ENCODE measurements at regions not wholly inside any gene's neighbourhood (a gene's known extent, or its start where the extent isn't known, plus 50 kb on each side); places are given as distances from the start of the nearest gene placed in this dataset.

GRCh38 chr11:112650527-112650926 is 310.7 kb upstream of the NCAM1 start:
- Histone ChIP-seq H3K9me3 (ENCODE audit: insufficient read depth in 2 of 2, low read depth in 1 of 2, low read length in 1 of 2) (no peaks in the 10 kb centered on the region), H3K4me2 (ENCODE audit: insufficient read depth in 1 of 2, low read depth in 2 of 2, low read length in 2 of 2) (no peak overlapping the region), H3K4me3 (ENCODE audit: extremely low read depth in 1 of 4, insufficient read depth in 2 of 4, low read depth in 3 of 4, low read length in 4 of 4) (no peak overlapping the region), H3K23me2 (ENCODE audit: low read depth, low read length) (no peaks in the 10 kb centered on the region), H3K27ac (ENCODE audit: low read depth, low read length) (no peak overlapping the region), H3K9ac (replicated peaks in 1 of 4; ENCODE audit: extremely low read depth in 1 of 4, low read depth in 3 of 4, low read length in 3 of 4) (no peak overlapping the region), H3K4me1 (replicated peaks in 1 of 4; ENCODE audit: control insufficient read depth in 3 of 4, insufficient read depth in 4 of 4, low read length in 3 of 4) (peaks cover 0 to 4% (median 0%) of the 10 kb centered on the region in 4 experiments; a peak in 2 of 7 replicates), H3K36me3 (ENCODE audit: control insufficient read depth in 2 of 4, insufficient read depth in 4 of 4, low read length in 3 of 4) (no peaks in the 10 kb centered on the region), H2BK120ac (replicated peaks; ENCODE audit: low read depth, low read length) (no peak overlapping the region), H3K27me3 (replicated peaks in 1 of 4; ENCODE audit: control insufficient read depth in 3 of 4, extremely low read depth in 1 of 4, insufficient read depth in 3 of 4, low read length in 3 of 4) (no peaks in the 10 kb centered on the region), H2BK12ac (ENCODE audit: low read depth, low read length) (no peak overlapping the region), H3K56ac (replicated peaks; ENCODE audit: insufficient read length, low read depth, low read length) (no peak overlapping the region), H3K79me1 (ENCODE audit: low read depth, low read length) (no peaks in the 10 kb centered on the region), H3K18ac (ENCODE audit: extremely low read depth, low read length) (no peak overlapping the region), H2BK20ac (ENCODE audit: low read length) (no peak overlapping the region), H4K20me1 (replicated peaks in 1 of 2; ENCODE audit: control insufficient read depth in 1 of 2, insufficient read depth in 2 of 2, low read length in 2 of 2) (no peaks in the 10 kb centered on the region), H3K4ac (replicated peaks; ENCODE audit: insufficient read length, low read depth, low read length) (no peak overlapping the region), H2AK5ac (ENCODE audit: low read depth, low read length) (no peak overlapping the region), H3K23ac (ENCODE audit: insufficient read length) (no peak overlapping the region), H4K5ac (ENCODE audit: insufficient read length, low read depth, low read length) (no peak overlapping the region), H3K14ac (ENCODE audit: insufficient read length) (no peak overlapping the region), H3K79me2 (ENCODE audit: control insufficient read depth in 1 of 2, insufficient read depth in 2 of 2, low read length in 2 of 2) (no peaks in the 10 kb centered on the region), H2BK5ac (ENCODE audit: low read depth, low read length) (no peak overlapping the region), H4K91ac (replicated peaks; ENCODE audit: insufficient read length, low read length) (no peak overlapping the region), H2AFZ (ENCODE audit: low read length) (no peak overlapping the region), H2BK15ac (ENCODE audit: low read length) (no peak overlapping the region), H4K8ac (ENCODE audit: extremely low read depth, insufficient read depth, low read length) (no peak overlapping the region)
- no peak for DNase-seq (ENCODE audit: low read depth in 1 of 2, low spot score in 2 of 2)
- 94% methylated on average over 3 of the region's 3 CpGs; no CpG with 5 or more reads in 1 of the 2 experiments for WGBS, 2 experiments (ENCODE audit: extremely low coverage in 1 of 2, insufficient coverage in 1 of 2, insufficient read length in 1 of 2, insufficient replicate concordance in 2 of 2, low coverage in 1 of 2, low lambda C conversion rate in 2 of 2, missing lambda C conversion rate in 1 of 2)
- CTCF ChIA-PET (ENCODE audit: partially characterized antibody): interaction anchor here (0.7 to 3.7 kb wide), 8 partner anchors 10 to 639 kb away, joined by 3 to 12 read pairs (median 4); no protein-coding TSS in a partner anchor
- POLR2A ChIA-PET (ENCODE audit: partially characterized antibody): no interaction called here
- FAIRE-seq: no peak
- TF ChIP-seq JUND (IDR thresholded peaks at IDR 0.05; ENCODE audit: low read length) (no peak), CTBP2 (IDR thresholded peaks at IDR 0.05; ENCODE audit: borderline replicate concordance, insufficient read depth, insufficient read length, low read length) (no peak), ASH2L (IDR thresholded peaks at IDR 0.05; ENCODE audit: low read length) (no peak), MAFK (IDR thresholded peaks at IDR 0.05; ENCODE audit: low read depth, low read length) (no peak), POLR2AphosphoS5 (IDR thresholded peaks at IDR 0.05; ENCODE audit: low read depth, low read length) (no peak), SAP30 (IDR thresholded peaks at IDR 0.05; ENCODE audit: insufficient read depth, insufficient replicate concordance, low read length) (no peak), SIX5 (IDR thresholded peaks at IDR 0.05; ENCODE audit: low read depth, low read length) (no peak), POU5F1 (IDR thresholded peaks at IDR 0.05; ENCODE audit: low read depth, low read length) (no peak), CREB1 (IDR thresholded peaks at IDR 0.05) (no peak), BACH1 (IDR thresholded peaks at IDR 0.05; ENCODE audit: low read length) (no peak)
- TF ChIP-seq, protein P1, sequence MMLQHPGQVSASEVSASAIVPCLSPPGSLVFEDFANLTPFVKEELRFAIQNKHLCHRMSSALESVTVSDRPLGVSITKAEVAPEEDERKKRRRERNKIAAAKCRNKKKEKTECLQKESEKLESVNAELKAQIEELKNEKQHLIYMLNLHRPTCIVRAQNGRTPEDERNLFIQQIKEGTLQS (IDR thresholded peaks at IDR 0.05; ENCODE audit: insufficient read depth, low read depth, low read length): no peak
- TF ChIP-seq, protein P2, sequence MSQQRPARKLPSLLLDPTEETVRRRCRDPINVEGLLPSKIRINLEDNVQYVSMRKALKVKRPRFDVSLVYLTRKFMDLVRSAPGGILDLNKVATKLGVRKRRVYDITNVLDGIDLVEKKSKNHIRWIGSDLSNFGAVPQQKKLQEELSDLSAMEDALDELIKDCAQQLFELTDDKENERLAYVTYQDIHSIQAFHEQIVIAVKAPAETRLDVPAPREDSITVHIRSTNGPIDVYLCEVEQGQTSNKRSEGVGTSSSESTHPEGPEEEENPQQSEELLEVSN (IDR thresholded peaks at IDR 0.05): no peak

All from H1 (cell line).